Endodermal cell (in vitro differentiated cells): ENCODE measurements at regions not wholly inside any gene's neighbourhood (a gene's known extent, or its start where the extent isn't known, plus 50 kb on each side); places are given as distances from the start of the nearest gene placed in this dataset.

ENCODE experiments used
- DNase-seq: peaks from one replicate; pipeline ENCODE4 v3.0.0-alpha.2; 2017
- H3K27ac ChIP-seq: 2 replicates; pipeline ENCODE4 v1.5.1; 2013; ENCODE audit warnings: mild to moderate bottlenecking, low read depth, low read length, moderate library complexity
- H3K27me3 ChIP-seq: 2 replicates; pipeline ENCODE4 v1.6.1; 2013; ENCODE audit warnings: mild to moderate bottlenecking, low read length, moderate library complexity; ENCODE audit not compliant: insufficient read depth, control insufficient read depth, poor library complexity, severe bottlenecking
- H3K36me3 ChIP-seq: 2 replicates; pipeline ENCODE4 v1.7.0; 2013; ENCODE audit warnings: mild to moderate bottlenecking, low read length, moderate library complexity; ENCODE audit not compliant: control insufficient read depth, insufficient read depth
- H3K4me1 ChIP-seq: one replicate; pipeline ENCODE4 v1.7.0; 2013; ENCODE audit warnings: low read length; ENCODE audit not compliant: control insufficient read depth, insufficient read depth
- H3K4me3 ChIP-seq: 2 replicates; pipeline ENCODE4 v1.5.1; 2013; ENCODE audit warnings: mild to moderate bottlenecking, low read length, moderate library complexity
- H3K9ac ChIP-seq: 2 replicates; pipeline ENCODE4 v1.6.1; 2013; ENCODE audit warnings: mild to moderate bottlenecking, low read length, moderate library complexity; ENCODE audit not compliant: poor library complexity, severe bottlenecking; ENCODE audit errors: extremely low read depth
- H3K9me3 ChIP-seq: 2 replicates; pipeline ENCODE4 v1.6.1; 2013; ENCODE audit warnings: mild to moderate bottlenecking, low read length, moderate library complexity; ENCODE audit not compliant: control insufficient read depth
- H3K27ac Mint-ChIP-seq: 2 replicates; pipeline ENCODE4 v1.8.0; 2020; ENCODE audit warnings: mixed read lengths
- H3K27me3 Mint-ChIP-seq: 2 replicates; pipeline ENCODE4 v1.8.0; 2021; ENCODE audit warnings: mild to moderate bottlenecking, mixed read lengths; ENCODE audit not compliant: insufficient read depth
- H3K36me3 Mint-ChIP-seq: 2 replicates; pipeline ENCODE4 v1.8.0; 2020; ENCODE audit warnings: low read depth, mixed read lengths
- H3K4me1 Mint-ChIP-seq: 2 replicates; pipeline ENCODE4 v1.8.0; 2020; ENCODE audit warnings: mixed read lengths
- H3K4me3 Mint-ChIP-seq: 2 replicates; pipeline ENCODE4 v1.8.0; 2020; ENCODE audit warnings: mild to moderate bottlenecking, moderate library complexity, mixed read lengths
- H3K9me3 Mint-ChIP-seq: 2 replicates; pipeline ENCODE4 v1.8.0; 2020; ENCODE audit warnings: mild to moderate bottlenecking, mixed read lengths
- WGBS, 2 experiments: methylation state at CpG; one replicate each; pipeline versions ENCODE4 v1.1.5 to v1.1.7; 2013; ENCODE audit warnings: missing lambda C conversion rate in 2 of 2, mixed read lengths in 1 of 2; ENCODE audit not compliant: insufficient coverage in 1 of 2, insufficient read length in 1 of 2; 5-methylcytosine and 5-hydroxymethylcytosine counted together
- TF ChIP-seq, protein P1 (sequence below): fragments of 200-600 bp; sonication (generic); conservative IDR thresholded peaks from 2 replicates; pipeline ENCODE4 v1.5.0; 2021; ENCODE audit warnings: antibody characterized with exemption, mild to moderate bottlenecking

DNA sequence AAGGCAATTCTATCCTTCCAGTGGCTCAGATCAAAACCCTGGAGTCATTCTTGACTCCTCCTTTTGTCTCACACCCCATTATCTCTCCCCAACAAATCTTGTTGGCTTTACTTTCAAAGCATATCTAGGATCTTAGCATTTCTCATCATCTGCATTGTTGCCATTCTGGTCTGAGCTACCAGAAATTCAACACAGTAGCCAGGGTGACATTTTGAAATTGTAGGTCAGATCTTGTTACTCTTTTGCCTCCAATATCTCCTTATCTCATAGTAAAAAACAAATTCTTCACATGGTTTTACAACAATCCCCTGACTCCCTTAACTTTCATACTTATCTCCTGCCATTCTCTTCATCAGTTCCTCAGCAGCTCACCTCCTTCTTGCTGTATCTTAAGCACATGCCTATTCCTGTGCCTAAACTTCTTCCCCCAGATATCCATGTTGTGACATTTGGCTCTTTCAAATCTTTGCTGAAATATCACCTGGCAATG lies 115.8 kb downstream of the KLF5 start:
- Mint-ChIP-seq H3K36me3 (no peaks in the 10 kb centered on the region), H3K4me1 (peaks cover 49% of the 10 kb centered on the region), H3K9me3 (no peaks in the 10 kb centered on the region), H3K27me3 (no peaks in the 10 kb centered on the region), H3K4me3 (no peak overlapping the region), H3K27ac (peak overlapping the region; percentile 92)
- Histone ChIP-seq H3K27ac (peak overlapping the region; percentile 21), H3K9ac (peak overlapping the region; percentile 70), H3K36me3 (no peaks in the 10 kb centered on the region), H3K4me3 (no peak overlapping the region), H3K9me3 (no peaks in the 10 kb centered on the region), H3K4me1 (peaks cover 30% of the 10 kb centered on the region), H3K27me3 (no peaks in the 10 kb centered on the region)
- no peak for DNase-seq
- TF ChIP-seq, protein P1, sequence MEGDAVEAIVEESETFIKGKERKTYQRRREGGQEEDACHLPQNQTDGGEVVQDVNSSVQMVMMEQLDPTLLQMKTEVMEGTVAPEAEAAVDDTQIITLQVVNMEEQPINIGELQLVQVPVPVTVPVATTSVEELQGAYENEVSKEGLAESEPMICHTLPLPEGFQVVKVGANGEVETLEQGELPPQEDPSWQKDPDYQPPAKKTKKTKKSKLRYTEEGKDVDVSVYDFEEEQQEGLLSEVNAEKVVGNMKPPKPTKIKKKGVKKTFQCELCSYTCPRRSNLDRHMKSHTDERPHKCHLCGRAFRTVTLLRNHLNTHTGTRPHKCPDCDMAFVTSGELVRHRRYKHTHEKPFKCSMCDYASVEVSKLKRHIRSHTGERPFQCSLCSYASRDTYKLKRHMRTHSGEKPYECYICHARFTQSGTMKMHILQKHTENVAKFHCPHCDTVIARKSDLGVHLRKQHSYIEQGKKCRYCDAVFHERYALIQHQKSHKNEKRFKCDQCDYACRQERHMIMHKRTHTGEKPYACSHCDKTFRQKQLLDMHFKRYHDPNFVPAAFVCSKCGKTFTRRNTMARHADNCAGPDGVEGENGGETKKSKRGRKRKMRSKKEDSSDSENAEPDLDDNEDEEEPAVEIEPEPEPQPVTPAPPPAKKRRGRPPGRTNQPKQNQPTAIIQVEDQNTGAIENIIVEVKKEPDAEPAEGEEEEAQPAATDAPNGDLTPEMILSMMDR: no peak

DNA sequence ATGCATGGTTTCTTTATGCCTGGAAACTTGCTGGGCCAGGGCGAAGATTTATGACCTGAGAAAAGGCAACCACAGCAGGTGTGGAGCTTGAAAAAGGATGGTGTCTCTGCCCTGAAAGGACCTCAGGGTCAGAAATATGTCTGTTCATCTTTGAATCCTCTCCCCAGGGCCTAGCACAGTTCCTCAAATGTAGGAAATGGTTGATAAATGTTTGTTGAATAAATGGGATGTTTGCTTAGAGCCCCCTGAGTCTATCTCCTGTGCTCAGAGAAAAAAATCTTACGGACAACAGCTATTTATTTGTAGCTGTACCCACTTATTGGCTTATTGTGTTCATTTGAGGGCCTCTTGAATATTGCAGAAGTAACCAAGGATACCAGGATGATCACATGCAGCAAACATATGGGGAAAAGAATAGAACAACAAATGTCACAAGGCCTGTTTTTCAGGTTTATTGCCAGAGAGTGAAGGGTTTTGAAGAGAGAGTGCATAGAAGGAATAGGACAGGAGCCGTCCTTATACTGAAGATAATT lies 114.5 kb downstream of the KLF5 start:
- Histone ChIP-seq H3K9ac (no peak overlapping the region), H3K4me3 (no peak overlapping the region), H3K4me1 (peaks cover 38% of the 10 kb centered on the region), H3K27ac (no peak overlapping the region), H3K36me3 (no peaks in the 10 kb centered on the region), H3K27me3 (no peaks in the 10 kb centered on the region), H3K9me3 (no peaks in the 10 kb centered on the region)
- TF ChIP-seq, protein P1: no peak
- Mint-ChIP-seq H3K36me3 (no peaks in the 10 kb centered on the region), H3K9me3 (no peaks in the 10 kb centered on the region), H3K4me3 (no peak overlapping the region), H3K27me3 (no peaks in the 10 kb centered on the region), H3K27ac (peak overlapping the region; percentile 92), H3K4me1 (peaks cover 55% of the 10 kb centered on the region)
- 88 to 95% methylated on average over 2 to 3 of the region's 3 CpGs for WGBS, 2 experiments
- no peak for DNase-seq

DNA sequence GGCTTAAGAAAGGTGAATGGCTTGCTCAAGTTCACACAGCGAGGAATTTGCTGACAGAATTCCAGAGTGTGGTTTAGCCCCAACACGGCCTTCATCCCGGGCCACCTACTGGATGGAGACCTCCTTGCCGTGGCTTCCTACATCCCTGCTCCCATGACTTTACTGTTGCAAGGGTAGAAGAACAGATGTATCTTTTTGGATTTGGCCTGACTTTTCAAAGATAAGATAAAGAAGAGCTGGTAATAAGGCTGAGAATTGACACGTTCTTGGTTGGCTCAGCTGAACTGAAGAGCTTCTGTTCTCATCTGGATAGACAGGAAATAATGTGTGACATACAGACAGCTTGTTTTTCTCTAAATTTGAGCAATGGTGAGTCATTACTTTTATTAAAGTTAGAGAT lies 113.1 kb downstream of the KLF5 start:
- no peaks in the 10 kb centered on the region for H3K9me3 ChIP-seq
- H3K4me1 ChIP-seq: peaks cover 38% of the 10 kb centered on the region
- Mint-ChIP-seq H3K27ac (peak overlapping the region; percentile 58), H3K4me3 (no peak overlapping the region), H3K36me3 (no peaks in the 10 kb centered on the region), H3K27me3 (no peaks in the 10 kb centered on the region), H3K9me3 (no peaks in the 10 kb centered on the region), H3K4me1 (peaks cover 55% of the 10 kb centered on the region)
- no peaks in the 10 kb centered on the region for H3K36me3 ChIP-seq
- H3K27ac ChIP-seq: no peak overlapping the region
- no peak overlapping the region for H3K4me3 ChIP-seq
- WGBS, 2 experiments: 68 to 71% methylated on average over 1 to 5 of the region's 5 CpGs
- DNase-seq: peak; percentile 79
- TF ChIP-seq, protein P1: peak; percentile 74
- no peaks in the 10 kb centered on the region for H3K27me3 ChIP-seq
- no peak overlapping the region for H3K9ac ChIP-seq
